ENCODE measurements at regions not wholly inside any gene's neighbourhood (a gene's known extent, or its start where the extent isn't known, plus 50 kb on each side); places are given as distances from the start of the nearest gene placed in this dataset.
"Not testable (repeated sequence)": the region's sequence is repeated elsewhere in the genome, so short reads cannot be mapped to it uniquely, and the experiment has no call there.

DNA sequence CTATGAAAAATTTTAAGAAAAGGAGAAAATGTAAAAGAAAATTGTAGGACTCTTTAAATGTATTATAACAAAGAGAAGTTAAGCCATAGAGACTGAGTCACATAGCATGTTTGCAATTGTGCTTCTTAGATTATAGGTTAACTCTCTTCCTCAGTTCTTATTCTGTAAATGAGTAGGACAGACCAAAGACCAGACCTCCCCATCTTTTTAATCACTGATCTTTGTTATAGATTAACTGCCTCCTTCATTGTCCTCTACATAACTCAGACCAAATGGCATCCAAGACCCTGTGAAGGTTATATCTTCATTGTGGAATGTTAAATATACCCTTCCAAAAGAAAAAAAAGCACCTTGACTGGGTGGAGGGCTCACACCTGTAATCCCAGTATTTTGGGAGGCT lies 316.9 kb upstream of the LRRTM4 start:
- H3K27ac ChIP-seq = no peak overlapping the region
- no peak for TF ChIP-seq ZFX (IDR thresholded peaks at IDR 0.05)
- TF ChIP-seq, protein P1, sequence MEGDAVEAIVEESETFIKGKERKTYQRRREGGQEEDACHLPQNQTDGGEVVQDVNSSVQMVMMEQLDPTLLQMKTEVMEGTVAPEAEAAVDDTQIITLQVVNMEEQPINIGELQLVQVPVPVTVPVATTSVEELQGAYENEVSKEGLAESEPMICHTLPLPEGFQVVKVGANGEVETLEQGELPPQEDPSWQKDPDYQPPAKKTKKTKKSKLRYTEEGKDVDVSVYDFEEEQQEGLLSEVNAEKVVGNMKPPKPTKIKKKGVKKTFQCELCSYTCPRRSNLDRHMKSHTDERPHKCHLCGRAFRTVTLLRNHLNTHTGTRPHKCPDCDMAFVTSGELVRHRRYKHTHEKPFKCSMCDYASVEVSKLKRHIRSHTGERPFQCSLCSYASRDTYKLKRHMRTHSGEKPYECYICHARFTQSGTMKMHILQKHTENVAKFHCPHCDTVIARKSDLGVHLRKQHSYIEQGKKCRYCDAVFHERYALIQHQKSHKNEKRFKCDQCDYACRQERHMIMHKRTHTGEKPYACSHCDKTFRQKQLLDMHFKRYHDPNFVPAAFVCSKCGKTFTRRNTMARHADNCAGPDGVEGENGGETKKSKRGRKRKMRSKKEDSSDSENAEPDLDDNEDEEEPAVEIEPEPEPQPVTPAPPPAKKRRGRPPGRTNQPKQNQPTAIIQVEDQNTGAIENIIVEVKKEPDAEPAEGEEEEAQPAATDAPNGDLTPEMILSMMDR (conservative IDR thresholded peaks at IDR 0.05) = no peak

DNA sequence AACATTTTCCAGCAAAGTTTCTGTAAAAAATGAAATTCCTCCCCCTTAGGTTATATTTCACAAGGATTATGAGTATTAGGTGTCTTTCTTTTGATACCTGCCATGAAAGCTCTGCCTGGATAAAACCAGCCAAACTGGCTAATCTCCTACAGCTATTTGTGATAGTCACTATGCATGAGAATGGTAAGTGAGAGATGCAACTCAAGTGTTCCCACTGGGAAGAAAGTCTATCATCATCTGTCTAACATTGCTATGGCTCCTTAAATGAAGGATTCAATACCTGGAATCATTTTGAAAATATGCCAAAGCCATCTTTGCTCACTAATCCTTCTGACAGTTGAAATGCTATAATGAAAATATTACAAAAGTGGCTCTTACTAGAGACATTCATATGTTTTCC lies 339.9 kb upstream of the LRRTM4 start:
- H3K27ac ChIP-seq = no peak overlapping the region
- TF ChIP-seq, protein P1 (conservative IDR thresholded peaks at IDR 0.05) = no peak
- no peak for TF ChIP-seq ZFX (IDR thresholded peaks at IDR 0.05)

DNA sequence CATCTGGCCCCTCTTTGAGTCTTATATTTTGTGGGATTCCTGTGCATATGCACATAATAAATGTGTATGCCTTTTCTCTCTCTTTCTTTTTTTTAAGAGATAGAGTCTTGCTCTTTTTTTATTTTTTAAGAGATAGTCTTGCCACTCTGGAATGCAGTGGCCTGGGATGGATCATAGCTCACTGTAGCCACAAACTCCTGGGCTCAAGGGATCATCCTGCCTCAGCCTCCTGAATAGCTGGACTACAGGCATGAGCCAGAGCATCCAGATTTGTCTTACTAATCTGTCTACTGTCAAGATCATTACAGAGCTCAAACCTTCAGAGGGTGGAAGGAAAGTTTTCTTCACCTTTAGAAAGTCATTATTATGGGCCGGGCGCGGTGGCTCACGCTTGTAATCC lies 342.2 kb upstream of the LRRTM4 start:
- TF ChIP-seq, protein P1 (conservative IDR thresholded peaks at IDR 0.05) = no peak
- TF ChIP-seq ZFX (IDR thresholded peaks at IDR 0.05) = no peak
- H3K27ac ChIP-seq = no peak overlapping the region

DNA sequence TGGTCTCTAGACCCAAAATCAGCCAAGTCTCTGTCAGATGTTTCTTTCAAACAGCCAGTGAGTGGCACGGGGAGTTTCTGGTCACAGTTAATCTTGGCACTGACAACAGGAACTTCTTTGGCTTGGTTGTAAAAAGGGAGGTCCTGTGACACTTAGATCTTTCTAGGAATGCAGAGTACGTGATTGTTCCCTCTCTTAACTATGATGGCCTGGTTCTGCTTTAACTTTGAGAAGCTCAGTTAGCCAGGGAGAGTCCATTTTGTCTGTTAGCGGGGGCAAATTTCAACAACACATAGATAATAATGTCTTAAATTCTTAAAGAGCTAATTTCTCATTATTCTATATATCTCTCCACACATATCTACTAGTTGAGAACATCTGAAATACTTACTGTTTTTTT lies 344.5 kb upstream of the LRRTM4 start:
- TF ChIP-seq ZFX (IDR thresholded peaks at IDR 0.05) = no peak
- TF ChIP-seq, protein P1 (conservative IDR thresholded peaks at IDR 0.05) = no peak
- H3K27ac ChIP-seq = no peak overlapping the region

DNA sequence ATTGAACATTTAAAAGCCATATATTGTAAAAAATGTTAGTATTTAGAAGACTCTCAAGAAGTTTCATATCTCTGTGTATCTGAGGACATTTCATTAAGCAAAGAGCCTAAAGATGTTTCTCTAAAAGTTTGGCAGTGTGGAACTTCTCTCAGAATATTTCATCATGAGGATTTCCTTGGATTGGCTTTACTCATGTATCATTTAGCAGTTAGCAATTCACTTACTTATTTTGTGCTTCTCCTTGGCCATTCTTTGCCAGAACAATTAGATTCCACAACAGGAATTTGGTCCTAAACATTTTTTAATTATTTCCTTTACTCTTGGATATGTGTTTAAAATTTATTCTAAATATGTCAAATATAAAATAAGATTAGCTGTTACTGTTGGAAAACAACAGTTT lies 345.0 kb upstream of the LRRTM4 start:
- TF ChIP-seq, protein P1 (conservative IDR thresholded peaks at IDR 0.05) = no peak
- no peak for TF ChIP-seq ZFX (IDR thresholded peaks at IDR 0.05)
- H3K27ac ChIP-seq = no peak overlapping the region

DNA sequence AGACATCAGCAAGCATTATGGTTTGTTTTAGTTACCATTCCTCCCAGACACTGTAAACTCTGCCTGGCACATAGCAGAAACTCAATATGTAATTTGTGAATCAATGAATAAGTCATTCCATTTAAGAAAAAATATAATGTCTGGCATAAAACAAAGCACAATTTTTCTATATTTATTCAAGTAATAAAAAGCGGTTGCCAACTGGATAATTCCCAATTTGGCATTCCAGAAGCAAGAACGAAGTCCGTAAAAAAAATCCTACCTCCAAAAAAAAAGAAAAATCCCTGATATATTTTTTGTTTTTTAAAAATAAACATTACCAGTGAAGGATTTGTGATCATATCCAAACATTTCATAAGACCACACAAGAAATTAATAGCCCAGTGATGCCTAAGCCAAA lies 351.3 kb upstream of the LRRTM4 start:
- H3K27ac ChIP-seq = no peak overlapping the region
- TF ChIP-seq, protein P1 (conservative IDR thresholded peaks at IDR 0.05) = no peak
- no peak for TF ChIP-seq ZFX (IDR thresholded peaks at IDR 0.05)

DNA sequence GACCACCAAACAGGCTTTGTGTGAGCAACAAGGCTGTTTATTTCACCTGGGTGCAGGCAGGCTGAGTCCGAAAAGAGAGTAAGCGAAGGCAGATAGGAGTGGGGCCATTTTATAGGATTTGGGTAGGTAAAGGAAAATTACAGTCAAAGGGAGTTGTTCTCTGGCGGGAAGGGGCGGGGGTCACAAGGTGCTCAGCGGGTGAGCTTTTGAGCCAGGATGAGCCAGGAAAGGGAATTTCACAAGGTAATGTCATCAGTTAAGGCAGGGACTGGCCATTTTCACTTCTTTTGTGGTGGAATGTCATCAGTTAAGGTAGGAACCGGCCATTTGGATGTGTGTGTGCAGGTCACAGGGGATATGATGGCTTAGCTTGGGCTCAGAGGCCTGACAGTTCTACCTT lies 378.0 kb upstream of the LRRTM4 start:
- not testable (repeated sequence) for H3K27ac ChIP-seq

DNA sequence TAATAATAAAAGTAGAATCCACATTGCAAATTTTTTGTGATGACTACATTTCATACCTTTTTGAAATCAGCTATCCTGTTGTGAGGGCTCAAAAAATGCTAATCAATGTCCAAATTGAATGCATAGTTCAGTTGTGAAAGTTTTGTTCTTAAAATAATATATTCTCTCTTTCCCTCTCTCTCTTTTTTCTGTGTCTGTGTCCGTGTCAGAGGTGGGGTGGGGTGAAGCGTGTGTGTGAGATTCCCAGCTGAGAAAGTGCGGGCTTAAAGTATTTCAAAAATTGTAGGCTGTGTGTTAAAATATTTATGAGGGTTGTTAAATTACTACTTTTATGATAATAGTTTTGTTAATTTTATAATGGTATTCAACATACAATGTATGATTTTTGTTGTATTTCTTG lies 388.0 kb upstream of the LRRTM4 start:
- TF ChIP-seq, protein P1 (conservative IDR thresholded peaks at IDR 0.05) = no peak
- TF ChIP-seq ZFX (IDR thresholded peaks at IDR 0.05) = no peak
- no peak overlapping the region for H3K27ac ChIP-seq
